ENCODE measurements at regions not wholly inside any gene's neighbourhood (a gene's known extent, or its start where the extent isn't known, plus 50 kb on each side); places are given as distances from the start of the nearest gene placed in this dataset.

GRCh38 chr4:143095447-143095846 is 89.3 kb upstream of the USP38 start:
- WGBS, 4 donors, result 89 to 95% (median 94%) methylated on average over 1 of the region's 1 CpG

GRCh38 chr4:143097751-143098150 is 87.0 kb upstream of the USP38 start:
- DNase-seq, result no peak
- H3K27me3 ChIP-seq, result no peaks in the 10 kb centered on the region
- intact Hi-C loops (cut with DNase I), result no loop called here
- no peak overlapping the region for H3K4me3 ChIP-seq
- whole genome bisulfite sequencing, 4 donors, result 56 to 62% (median 59%) methylated on average over 4 of the region's 4 CpGs
- no peak for TF ChIP-seq POLR2A (IDR thresholded peaks at IDR 0.05)
- TF ChIP-seq CTCF (IDR thresholded peaks at IDR 0.05), result no peak
- no peaks in the 10 kb centered on the region for H3K9me3 ChIP-seq (replicated peaks in 1 of 3)
- H3K4me1 ChIP-seq (replicated peaks in 1 of 2), result no peaks in the 10 kb centered on the region
- H3K36me3 ChIP-seq (replicated peaks in 1 of 2), result no peaks in the 10 kb centered on the region
- no peak overlapping the region for H3K27ac ChIP-seq

More at GRCh38 chr4:143095447-143095846, 89.3 kb upstream of the USP38 start:
- no peak for DNase-seq
- Histone ChIP-seq H3K4me3 (no peak overlapping the region), H3K27me3 (no peaks in the 10 kb centered on the region), H3K9me3 (replicated peaks in 1 of 3) (no peaks in the 10 kb centered on the region), H3K36me3 (replicated peaks in 1 of 2) (no peaks in the 10 kb centered on the region), H3K27ac (no peak overlapping the region), H3K4me1 (replicated peaks in 1 of 2) (no peaks in the 10 kb centered on the region)
- intact Hi-C loops (cut with DNase I), result no loop called here
- TF ChIP-seq POLR2A (IDR thresholded peaks at IDR 0.05) (no peak), CTCF (IDR thresholded peaks at IDR 0.05) (no peak)

GRCh38 chr4:143099693-143100092 is 85.0 kb upstream of the USP38 start:
- no peaks in the 10 kb centered on the region for H3K36me3 ChIP-seq (replicated peaks in 1 of 2)
- no peak overlapping the region for H3K27ac ChIP-seq
- no peak for DNase-seq
- no peak overlapping the region for H3K4me3 ChIP-seq
- intact Hi-C loops (cut with DNase I), result no loop called here
- 75 to 84% (median 79%) methylated on average over 3 of the region's 3 CpGs for WGBS, 4 donors
- H3K9me3 ChIP-seq (replicated peaks in 1 of 3), result no peaks in the 10 kb centered on the region
- no peaks in the 10 kb centered on the region for H3K27me3 ChIP-seq
- H3K4me1 ChIP-seq (replicated peaks in 1 of 2), result no peaks in the 10 kb centered on the region
- no peak for TF ChIP-seq POLR2A (IDR thresholded peaks at IDR 0.05)
- no peak for TF ChIP-seq CTCF (IDR thresholded peaks at IDR 0.05)

- TF ChIP-seq CTCF (IDR thresholded peaks at IDR 0.05) (no peak), POLR2A (IDR thresholded peaks at IDR 0.05) (no peak)
- Histone ChIP-seq H3K27me3 (no peaks in the 10 kb centered on the region), H3K9me3 (replicated peaks in 1 of 3) (no peaks in the 10 kb centered on the region), H3K27ac (no peak overlapping the region), H3K4me3 (no peak overlapping the region), H3K4me1 (replicated peaks in 1 of 2) (no peaks in the 10 kb centered on the region), H3K36me3 (replicated peaks in 1 of 2) (no peaks in the 10 kb centered on the region)
- intact Hi-C loops (cut with DNase I), result no loop called here
- no peak for DNase-seq
Observed at GRCh38 chr4:143109376-143109775, 75.3 kb upstream of the USP38 start.
